Activated CD8-positive, alpha-beta memory T cell treated with anti-CD3 and anti-CD28 coated beads, Interleukin-2, amount 10 ng/mL, durations not matched to agents 7 days and 5 days (primary cell): ENCODE measurements at regions not wholly inside any gene's neighbourhood (a gene's known extent, or its start where the extent isn't known, plus 50 kb on each side); places are given as distances from the start of the nearest gene placed in this dataset.
"Not testable (repeated sequence)": the region's sequence is repeated elsewhere in the genome, so short reads cannot be mapped to it uniquely, and the experiment has no call there.

Experiments used
- ATAC-seq: fragments of 150-1000 bp; cut with Tn5 transposase; one replicate; pipeline ENCODE4 v1.10.0; 2021; ENCODE audit warnings: moderate library complexity
- CTCF ChIA-PET: fragments of 350-600 bp; sonication (Branson Sonifier 250); formaldehyde crosslinking; loops from one replicate; lab custom pipeline; 2021; ENCODE audit warnings: antibody characterized with exemption; lab: Charles Lee
- DNase-seq: peaks from one replicate; pipeline ENCODE4 v3.0.0-alpha.2; 2020
- H3K27ac Mint-ChIP-seq: one replicate; pipeline ENCODE4 v1.8.0; 2021; ENCODE audit warnings: mild to moderate bottlenecking, mixed read lengths
- H3K27me3 Mint-ChIP-seq: one replicate; pipeline ENCODE4 v1.8.0; 2021; ENCODE audit warnings: mixed read lengths
- H3K36me3 Mint-ChIP-seq: one replicate; pipeline ENCODE4 v1.8.0; 2021; ENCODE audit warnings: mild to moderate bottlenecking, mixed read lengths
- H3K4me1 Mint-ChIP-seq: one replicate; pipeline ENCODE4 v1.8.0; 2021; ENCODE audit warnings: mixed read lengths
- H3K4me3 Mint-ChIP-seq: one replicate; pipeline ENCODE4 v1.8.0; 2021; ENCODE audit warnings: mild to moderate bottlenecking, moderate library complexity, mixed read lengths
- H3K9me3 Mint-ChIP-seq: one replicate; pipeline ENCODE4 v1.8.0; 2022; ENCODE audit warnings: low read depth, mixed read lengths

DNA sequence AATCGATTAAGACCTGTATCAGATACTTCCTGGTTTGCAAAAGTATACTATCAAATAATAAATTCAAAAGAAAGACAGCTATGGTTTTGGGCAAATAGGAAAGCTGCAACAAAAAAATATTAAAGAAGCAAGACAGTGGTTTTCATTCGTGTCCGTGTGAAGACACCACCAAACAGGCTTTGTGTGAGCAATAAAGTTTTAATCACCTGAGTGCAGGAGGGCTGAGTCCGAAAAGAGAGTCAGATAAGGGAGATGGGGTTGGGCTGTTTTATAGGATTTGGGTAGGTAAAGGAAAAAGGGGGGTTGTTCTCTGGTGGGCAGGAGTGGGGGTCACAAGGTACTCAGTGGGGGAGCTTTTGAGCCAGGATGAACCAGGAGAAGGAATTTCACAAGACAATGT, 609.7 kb upstream of the LUZP2 start:
- CTCF ChIA-PET, H3K27ac Mint-ChIP-seq, H3K36me3 Mint-ChIP-seq: not testable (repeated sequence)

DNA sequence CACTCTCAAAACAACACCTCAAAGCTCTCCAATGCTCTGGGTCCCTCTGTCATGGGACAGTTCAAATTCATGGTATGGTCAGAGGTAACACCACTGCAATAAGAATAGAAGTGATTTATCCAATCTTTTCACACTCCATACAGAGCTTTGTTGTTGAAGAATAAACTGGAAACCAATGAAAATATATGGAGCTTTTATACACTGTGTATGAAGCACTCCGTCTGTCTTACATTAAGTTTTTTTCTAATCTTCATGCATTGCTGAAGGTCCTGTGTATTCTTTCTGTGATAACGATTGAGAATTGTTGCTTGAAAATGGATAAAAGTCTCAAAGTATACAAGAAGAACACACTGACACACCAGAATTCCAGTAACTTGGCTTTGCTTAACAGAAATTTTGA, 603.7 kb upstream of the LUZP2 start:
- DNase-seq = no peak
- no peak overlapping the region for H3K27ac Mint-ChIP-seq
- H3K36me3 Mint-ChIP-seq = no peaks in the 10 kb centered on the region
- CTCF ChIA-PET = no interaction called here
- no peaks in the 10 kb centered on the region for H3K27me3 Mint-ChIP-seq
- H3K9me3 Mint-ChIP-seq = peaks cover 6% of the 10 kb centered on the region
- H3K4me3 Mint-ChIP-seq = no peak overlapping the region
- no peaks in the 10 kb centered on the region for H3K4me1 Mint-ChIP-seq
- no peak for ATAC-seq

More for the DNA sequence above, 609.7 kb upstream of the LUZP2 start:
- H3K4me1 Mint-ChIP-seq, DNase-seq, H3K27me3 Mint-ChIP-seq, H3K4me3 Mint-ChIP-seq, ATAC-seq, H3K9me3 Mint-ChIP-seq: not testable (repeated sequence)

DNA sequence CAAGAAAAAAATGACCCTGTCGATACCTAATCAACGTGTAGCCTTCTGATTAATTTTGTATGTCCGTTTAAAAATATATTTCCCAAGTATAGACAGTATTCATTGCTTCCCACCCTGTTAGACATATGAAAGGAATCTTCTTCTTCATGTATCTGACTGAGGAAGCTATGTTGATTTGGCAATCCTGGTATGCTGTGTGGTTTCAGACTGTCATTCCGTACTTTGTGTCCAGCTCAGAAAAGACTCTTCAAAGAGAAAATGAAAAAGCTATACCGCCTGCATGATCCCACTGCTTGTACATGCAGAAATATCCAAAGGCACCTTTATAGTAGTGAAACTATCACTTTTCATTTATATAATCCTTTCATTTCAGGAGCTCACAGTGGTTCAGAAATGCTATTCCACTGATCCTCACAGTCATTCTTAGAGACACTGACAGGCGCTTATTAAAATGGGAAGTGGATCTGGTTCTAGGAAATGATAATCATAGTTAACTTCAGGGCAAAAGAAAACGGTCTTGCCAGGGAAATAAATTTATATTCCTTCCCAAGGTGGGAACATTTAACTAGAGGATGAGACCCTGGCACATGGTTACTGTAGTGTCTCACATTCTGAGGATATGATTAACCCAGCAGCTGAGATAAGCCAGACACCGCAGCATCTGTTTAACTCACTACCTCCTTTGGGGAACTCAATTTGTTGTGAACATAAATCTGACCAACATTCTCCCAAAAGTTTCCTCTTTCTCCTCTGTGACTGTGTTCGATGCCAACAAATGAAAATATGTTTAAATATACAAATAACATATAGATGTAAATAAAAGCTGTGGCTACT, 599.2 kb upstream of the LUZP2 start:
- CTCF ChIA-PET = no interaction called here
- DNase-seq = no peak
- H3K9me3 Mint-ChIP-seq = peaks cover 4% of the 10 kb centered on the region

DNA sequence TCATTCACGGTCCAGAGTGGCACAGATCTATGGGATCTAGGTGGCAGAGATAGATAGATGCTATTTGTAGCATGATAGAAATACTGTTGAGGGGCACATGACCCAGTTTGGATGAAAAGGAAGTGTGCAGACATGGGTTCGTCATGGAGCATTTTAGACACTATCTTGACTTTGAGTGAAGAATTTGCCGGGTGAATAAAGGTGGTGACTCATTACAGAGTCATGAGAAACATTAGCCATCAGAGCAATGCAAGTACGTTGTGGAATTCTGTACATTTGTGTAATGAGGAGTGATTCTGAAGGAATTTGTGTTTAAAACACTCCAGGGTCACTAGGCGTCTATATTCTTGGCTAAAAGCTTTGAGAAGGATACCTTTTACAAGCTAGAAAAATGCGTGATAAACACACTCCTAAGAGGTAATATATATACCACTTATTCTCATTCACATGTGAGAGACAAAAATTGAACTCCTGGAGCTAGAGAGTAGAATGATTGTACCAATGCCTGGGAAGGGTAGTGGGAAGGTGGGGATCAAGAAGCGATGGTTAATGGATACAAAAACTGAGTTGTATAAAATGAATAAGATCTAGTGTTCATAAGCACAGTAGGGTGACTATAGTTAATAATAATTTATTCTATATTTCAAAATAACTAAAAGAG, 593.7 kb upstream of the LUZP2 start:
- no peak for ATAC-seq
- H3K27me3 Mint-ChIP-seq = no peaks in the 10 kb centered on the region
- no peak overlapping the region for H3K4me3 Mint-ChIP-seq
- H3K27ac Mint-ChIP-seq = no peak overlapping the region
- H3K4me1 Mint-ChIP-seq = no peaks in the 10 kb centered on the region
- H3K9me3 Mint-ChIP-seq = peaks cover 4% of the 10 kb centered on the region
- no peak for DNase-seq
- CTCF ChIA-PET = no interaction called here
- no peaks in the 10 kb centered on the region for H3K36me3 Mint-ChIP-seq

More for the DNA sequence above, 599.2 kb upstream of the LUZP2 start:
- ATAC-seq = no peak
- H3K4me3 Mint-ChIP-seq = no peak overlapping the region
- no peak overlapping the region for H3K27ac Mint-ChIP-seq
- H3K27me3 Mint-ChIP-seq = no peaks in the 10 kb centered on the region
- H3K36me3 Mint-ChIP-seq = no peaks in the 10 kb centered on the region
- H3K4me1 Mint-ChIP-seq = no peaks in the 10 kb centered on the region

DNA sequence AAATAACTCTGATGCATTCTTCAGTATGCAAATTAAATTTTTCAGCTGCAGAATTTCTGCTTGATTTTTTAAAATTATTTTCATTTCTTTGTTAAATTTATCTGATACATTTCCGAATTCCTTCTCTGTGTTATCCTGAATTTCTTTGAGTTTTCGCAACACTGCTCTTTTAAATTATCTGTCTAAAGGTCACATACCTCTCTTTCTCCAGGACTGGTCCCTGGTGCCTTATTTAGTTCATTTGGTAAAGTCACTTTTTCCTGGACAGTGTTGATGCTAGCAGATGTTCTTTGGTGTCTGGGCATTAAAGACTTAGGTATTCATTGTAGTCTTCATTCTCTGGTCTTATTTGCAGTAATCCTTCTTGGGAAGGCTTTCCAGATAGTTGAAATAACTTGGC, 577.4 kb upstream of the LUZP2 start:
- Mint-ChIP-seq H3K4me1 (no peaks in the 10 kb centered on the region), H3K27ac (no peak overlapping the region)

DNA sequence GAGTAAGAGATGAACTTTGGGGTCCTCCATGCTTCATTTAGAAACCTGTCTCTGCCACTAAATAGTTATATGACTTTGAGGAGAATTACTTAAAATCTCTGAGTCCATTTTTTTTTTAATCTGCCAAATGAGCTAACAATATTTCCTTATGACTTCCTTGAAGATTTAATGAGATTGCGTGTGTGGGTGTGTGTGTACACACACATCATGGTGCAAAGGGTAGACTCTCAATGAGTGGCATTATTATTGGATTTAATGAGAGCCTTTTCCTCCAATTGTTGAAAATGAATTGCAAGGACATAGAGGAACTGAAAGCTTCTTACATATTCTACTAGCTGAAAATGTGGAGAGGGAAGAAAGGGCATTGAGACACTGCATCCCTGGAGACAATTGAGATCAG, 573.5 kb upstream of the LUZP2 start:
- Mint-ChIP-seq H3K4me3 (no peak overlapping the region), H3K36me3 (no peaks in the 10 kb centered on the region), H3K27me3 (no peaks in the 10 kb centered on the region), H3K9me3 (peaks cover 6% of the 10 kb centered on the region), H3K4me1 (no peaks in the 10 kb centered on the region), H3K27ac (no peak overlapping the region)
- CTCF ChIA-PET = no interaction called here
- no peak for ATAC-seq
- DNase-seq = no peak

More for the DNA sequence above, 577.4 kb upstream of the LUZP2 start:
- Mint-ChIP-seq H3K4me3 (no peak overlapping the region), H3K36me3 (no peaks in the 10 kb centered on the region), H3K27me3 (no peaks in the 10 kb centered on the region), H3K9me3 (peaks cover 3% of the 10 kb centered on the region)
- ATAC-seq = no peak
- CTCF ChIA-PET = no interaction called here
- DNase-seq = no peak

DNA sequence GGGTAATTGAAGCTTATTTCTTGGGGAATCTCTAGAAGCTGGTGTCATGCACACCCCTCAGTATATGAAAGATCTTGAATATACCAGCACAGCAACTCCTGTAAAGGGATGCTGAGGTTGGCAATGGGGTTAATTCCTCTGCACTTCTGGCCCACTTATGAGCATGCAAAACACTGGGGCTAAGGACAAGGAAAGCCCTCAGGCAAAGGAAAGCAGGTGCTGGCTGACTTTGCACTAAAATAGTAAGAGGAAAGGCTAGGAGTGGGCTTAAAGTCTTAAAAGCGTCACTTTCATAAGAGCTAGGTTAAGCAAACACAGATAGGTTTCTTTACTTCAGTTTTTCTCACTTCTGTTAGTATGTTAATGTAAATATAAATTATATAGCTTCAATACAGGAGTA, 572.6 kb upstream of the LUZP2 start:
- no peaks in the 10 kb centered on the region for H3K27me3 Mint-ChIP-seq
- DNase-seq (no peak), ATAC-seq (no peak)
- no peak overlapping the region for H3K27ac Mint-ChIP-seq
- no peaks in the 10 kb centered on the region for H3K4me1 Mint-ChIP-seq
- no peaks in the 10 kb centered on the region for H3K36me3 Mint-ChIP-seq
- H3K9me3 Mint-ChIP-seq = peaks cover 6% of the 10 kb centered on the region
- H3K4me3 Mint-ChIP-seq = no peak overlapping the region
- CTCF ChIA-PET = no interaction called here

DNA sequence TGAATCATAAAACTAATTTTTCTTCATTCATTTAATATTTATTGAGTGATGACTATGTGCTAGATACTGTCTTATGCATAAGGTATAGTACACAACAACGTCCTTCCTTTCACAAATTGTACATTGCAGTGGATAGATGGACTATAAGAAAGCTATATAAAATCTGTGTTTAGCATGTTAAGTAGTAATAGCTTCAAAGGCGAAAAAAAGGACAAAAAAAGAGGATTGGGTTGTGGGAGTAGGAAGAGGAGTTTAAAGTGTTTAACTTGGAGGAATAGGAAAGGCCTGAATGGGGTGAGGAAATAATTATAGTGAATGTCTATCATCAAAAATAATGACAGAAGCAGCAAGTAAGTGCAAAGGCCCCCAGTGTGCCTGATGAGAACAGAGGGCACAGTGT, 565.4 kb upstream of the LUZP2 start:
- H3K9me3 Mint-ChIP-seq = peaks cover 6% of the 10 kb centered on the region
- CTCF ChIA-PET = no interaction called here

DNA sequence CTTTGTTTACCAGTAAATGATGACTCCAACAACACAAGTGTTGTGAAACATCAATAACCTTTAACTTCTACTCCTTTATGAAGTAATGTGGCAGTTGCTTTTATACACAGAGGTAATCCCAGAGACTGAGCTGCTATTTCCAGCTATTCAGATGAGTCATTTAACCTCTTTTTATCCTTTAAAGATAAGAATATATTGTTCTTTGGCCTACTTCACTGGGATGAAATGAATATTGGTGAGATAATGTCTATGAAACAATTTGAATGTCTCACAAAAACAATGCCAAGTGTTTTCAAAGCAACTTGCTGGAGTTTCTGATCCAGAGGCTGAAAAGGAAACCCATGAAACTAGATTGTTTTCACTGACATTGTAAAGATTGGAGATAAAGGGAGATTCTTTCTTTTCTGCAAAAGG, 564.4 kb upstream of the LUZP2 start:
- H3K27ac Mint-ChIP-seq = no peak overlapping the region
- H3K4me3 Mint-ChIP-seq = no peak overlapping the region
- H3K9me3 Mint-ChIP-seq = peaks cover 6% of the 10 kb centered on the region
- H3K36me3 Mint-ChIP-seq = no peaks in the 10 kb centered on the region
- no peaks in the 10 kb centered on the region for H3K4me1 Mint-ChIP-seq
- ATAC-seq (no peak), DNase-seq (no peak)
- CTCF ChIA-PET = no interaction called here
- no peaks in the 10 kb centered on the region for H3K27me3 Mint-ChIP-seq

More for the DNA sequence above, 565.4 kb upstream of the LUZP2 start:
- Mint-ChIP-seq H3K4me3 (no peak overlapping the region), H3K36me3 (no peaks in the 10 kb centered on the region), H3K27me3 (no peaks in the 10 kb centered on the region), H3K4me1 (no peaks in the 10 kb centered on the region), H3K27ac (no peak overlapping the region)
- ATAC-seq (no peak), DNase-seq (no peak)

DNA sequence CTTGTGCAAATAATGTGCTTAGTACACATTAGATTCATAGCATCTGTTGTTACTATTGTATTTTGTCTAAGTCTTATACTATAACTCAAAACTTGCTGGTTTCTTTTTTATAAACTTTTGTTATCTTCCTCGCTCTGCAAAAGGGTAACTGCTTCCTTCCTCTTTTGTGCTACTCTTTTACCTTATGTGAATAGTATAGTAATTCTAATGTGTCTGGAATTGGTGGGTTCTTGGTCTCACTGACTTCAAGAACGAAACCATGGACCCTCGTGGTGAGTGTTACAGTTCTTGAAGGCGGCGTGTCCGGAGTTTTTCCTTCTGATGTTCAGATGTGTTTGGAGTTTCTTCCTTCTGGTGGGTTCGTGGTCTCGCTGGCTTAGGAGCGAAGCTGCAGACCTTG, 563.1 kb upstream of the LUZP2 start:
- H3K27ac Mint-ChIP-seq = no peak overlapping the region
- H3K4me3 Mint-ChIP-seq = no peak overlapping the region
- ATAC-seq (no peak), DNase-seq (no peak)
- CTCF ChIA-PET = no interaction called here
- H3K36me3 Mint-ChIP-seq = no peaks in the 10 kb centered on the region
- H3K27me3 Mint-ChIP-seq = no peaks in the 10 kb centered on the region
- peaks cover 6% of the 10 kb centered on the region for H3K9me3 Mint-ChIP-seq
- H3K4me1 Mint-ChIP-seq = no peaks in the 10 kb centered on the region

DNA sequence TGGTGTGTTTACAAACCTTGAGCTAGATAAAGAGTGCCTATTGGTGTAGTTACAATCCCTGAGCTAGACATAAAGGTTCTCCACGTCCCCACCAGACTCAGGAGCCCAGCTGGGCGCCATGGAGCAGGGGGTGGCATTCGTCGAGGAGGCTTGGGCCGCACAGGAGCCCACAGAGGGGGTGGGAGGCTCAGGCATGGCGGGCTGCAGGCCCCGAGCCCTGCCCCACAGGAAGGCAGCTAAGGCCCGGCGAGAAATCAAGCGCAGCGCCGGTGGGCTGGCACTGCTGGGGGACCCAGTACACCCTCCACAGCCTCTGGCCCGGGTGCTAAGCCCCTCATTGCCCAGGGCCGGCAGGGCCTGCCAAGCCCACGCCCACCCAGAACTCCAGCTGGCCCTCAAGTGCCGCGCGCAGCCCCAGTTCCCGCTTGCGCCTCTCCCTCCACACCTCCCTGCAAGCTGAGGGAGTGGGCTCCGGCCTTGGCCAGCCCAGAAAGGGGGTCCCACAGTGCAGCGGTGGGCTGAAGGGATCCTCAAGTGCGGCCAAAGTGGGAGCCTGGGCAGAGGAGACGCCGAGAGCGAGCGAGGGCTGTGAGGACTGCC, 562.1 kb upstream of the LUZP2 start:
- CTCF ChIA-PET, H3K9me3 Mint-ChIP-seq, DNase-seq, ATAC-seq, H3K36me3 Mint-ChIP-seq, H3K27ac Mint-ChIP-seq, H3K4me3 Mint-ChIP-seq, H3K4me1 Mint-ChIP-seq, H3K27me3 Mint-ChIP-seq: not testable (repeated sequence)

DNA sequence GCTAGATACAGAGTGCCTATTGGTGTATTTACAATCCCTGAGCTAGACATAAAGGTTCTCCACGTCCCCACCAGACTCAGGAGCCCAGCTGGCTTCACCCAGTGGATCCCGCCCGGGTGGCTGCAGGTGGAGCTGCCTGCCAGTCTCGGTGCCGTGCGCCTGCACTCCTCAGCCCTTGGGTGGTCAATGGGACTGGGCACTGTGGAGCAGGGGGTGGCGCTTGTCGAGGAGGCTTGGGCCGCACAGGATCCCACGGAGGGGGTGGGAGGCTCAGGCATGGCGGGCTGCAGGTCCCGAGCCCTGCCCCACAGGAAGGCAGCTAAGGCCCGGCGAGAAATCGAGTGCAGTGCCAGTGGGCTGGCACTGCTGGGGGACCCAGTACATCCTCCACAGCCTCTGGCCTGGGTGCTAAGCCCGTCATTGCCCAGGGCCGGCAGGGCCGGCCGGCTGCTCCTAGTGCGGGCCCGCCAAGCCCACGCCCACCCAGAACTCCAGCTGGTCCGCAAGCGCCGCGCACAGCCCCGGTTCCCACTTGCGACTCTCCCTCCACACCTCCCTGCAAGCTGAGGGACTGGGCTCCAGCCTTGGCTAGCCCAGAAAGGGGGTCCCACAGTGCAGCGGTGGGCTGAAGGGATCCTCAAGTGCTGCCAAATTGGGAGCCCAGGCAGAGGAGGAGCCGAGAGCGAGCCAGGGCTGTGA, 554.6 kb upstream of the LUZP2 start:
- H3K4me3 Mint-ChIP-seq, ATAC-seq, H3K27me3 Mint-ChIP-seq, H3K36me3 Mint-ChIP-seq, DNase-seq, H3K27ac Mint-ChIP-seq, H3K4me1 Mint-ChIP-seq, CTCF ChIA-PET, H3K9me3 Mint-ChIP-seq: not testable (repeated sequence)

DNA sequence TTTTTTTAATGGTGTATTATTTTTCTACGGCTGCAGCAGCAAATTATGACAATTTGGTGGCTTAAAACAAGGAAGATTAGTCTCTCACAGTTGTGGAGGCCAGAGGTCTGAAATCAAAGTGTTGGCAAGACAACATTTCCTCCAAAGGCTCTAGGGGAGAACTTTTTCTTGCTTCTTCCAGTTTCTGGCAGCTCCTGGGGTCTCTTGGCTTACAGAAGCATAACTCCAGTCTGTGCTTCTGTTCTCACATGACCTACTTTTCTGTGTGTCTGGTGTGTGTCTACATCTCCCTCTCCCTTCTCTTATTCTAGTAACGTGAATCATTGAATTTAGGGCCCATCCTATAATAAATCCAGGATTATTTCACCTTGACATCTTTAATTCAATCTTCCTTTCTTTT, 551.9 kb upstream of the LUZP2 start:
- DNase-seq = no peak
- Mint-ChIP-seq H3K27ac (no peak overlapping the region), H3K36me3 (no peaks in the 10 kb centered on the region), H3K4me1 (no peaks in the 10 kb centered on the region), H3K9me3 (peaks cover 13% of the 10 kb centered on the region), H3K27me3 (no peaks in the 10 kb centered on the region), H3K4me3 (no peak overlapping the region)
- CTCF ChIA-PET = no interaction called here
- no peak for ATAC-seq
